Bronchial epithelial cell (primary cell): ENCODE measurements at regions not wholly inside any gene's neighbourhood (a gene's known extent, or its start where the extent isn't known, plus 50 kb on each side); places are given as distances from the start of the nearest gene placed in this dataset.

Experiments
- DNase-seq: peaks from one replicate; pipeline ENCODE4 v3.0.0-alpha.2; 2010; ENCODE audit warnings: low read depth
- FAIRE-seq: peaks from 2 replicates; lab custom pipeline; 2011; peaks lifted over from hg19 to GRCh38; lab: Jason Lieb, UNC
- H3K27me3 ChIP-seq: 2 replicates; pipeline ENCODE4 v1.5.1; 2011; ENCODE audit warnings: low read length; ENCODE audit not compliant: control insufficient read depth, insufficient read depth
- H3K36me3 ChIP-seq: 2 replicates; pipeline ENCODE4 v1.5.1; 2011; ENCODE audit warnings: low read length; ENCODE audit not compliant: control insufficient read depth, insufficient read depth
- H3K4me3 ChIP-seq: 2 replicates; pipeline ENCODE4 v1.5.1; 2011; ENCODE audit warnings: mild to moderate bottlenecking, low read depth, low read length, control low read depth
- TF ChIP-seq, protein P1 (sequence below): IDR thresholded peaks from 2 replicates; pipeline ENCODE4 v1.5.1; 2011; ENCODE audit warnings: mild to moderate bottlenecking, moderate library complexity, low read length, control low read depth, inconsistent platforms; ENCODE audit not compliant: insufficient read depth, severe bottlenecking

DNA sequence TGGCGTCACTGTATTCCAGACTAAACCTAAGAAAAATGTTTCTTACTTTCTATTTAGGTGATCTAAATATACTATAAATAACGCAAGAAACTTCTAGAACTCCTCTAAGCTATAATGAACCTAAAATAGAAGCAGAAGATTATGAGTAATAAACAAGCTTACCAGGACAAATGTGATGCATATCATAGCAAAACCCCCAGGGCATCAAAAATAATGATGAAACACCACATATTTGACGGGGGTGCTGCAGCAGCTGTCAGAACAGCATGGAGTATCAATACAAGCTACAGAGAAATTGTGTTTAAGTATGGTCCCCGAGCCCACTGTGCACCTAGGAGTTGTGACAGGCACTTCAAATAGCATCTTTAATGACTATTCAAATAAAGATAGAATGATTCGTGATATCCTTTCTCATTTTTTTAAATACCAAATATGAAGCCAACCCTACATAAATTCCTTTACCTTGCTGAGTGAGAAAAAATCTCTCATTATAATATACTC lies 337.3 kb downstream of the CENPC start:
- TF ChIP-seq, protein P1, sequence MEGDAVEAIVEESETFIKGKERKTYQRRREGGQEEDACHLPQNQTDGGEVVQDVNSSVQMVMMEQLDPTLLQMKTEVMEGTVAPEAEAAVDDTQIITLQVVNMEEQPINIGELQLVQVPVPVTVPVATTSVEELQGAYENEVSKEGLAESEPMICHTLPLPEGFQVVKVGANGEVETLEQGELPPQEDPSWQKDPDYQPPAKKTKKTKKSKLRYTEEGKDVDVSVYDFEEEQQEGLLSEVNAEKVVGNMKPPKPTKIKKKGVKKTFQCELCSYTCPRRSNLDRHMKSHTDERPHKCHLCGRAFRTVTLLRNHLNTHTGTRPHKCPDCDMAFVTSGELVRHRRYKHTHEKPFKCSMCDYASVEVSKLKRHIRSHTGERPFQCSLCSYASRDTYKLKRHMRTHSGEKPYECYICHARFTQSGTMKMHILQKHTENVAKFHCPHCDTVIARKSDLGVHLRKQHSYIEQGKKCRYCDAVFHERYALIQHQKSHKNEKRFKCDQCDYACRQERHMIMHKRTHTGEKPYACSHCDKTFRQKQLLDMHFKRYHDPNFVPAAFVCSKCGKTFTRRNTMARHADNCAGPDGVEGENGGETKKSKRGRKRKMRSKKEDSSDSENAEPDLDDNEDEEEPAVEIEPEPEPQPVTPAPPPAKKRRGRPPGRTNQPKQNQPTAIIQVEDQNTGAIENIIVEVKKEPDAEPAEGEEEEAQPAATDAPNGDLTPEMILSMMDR: no peak
- Histone ChIP-seq H3K36me3 (no peaks in the 10 kb centered on the region), H3K4me3 (no peak overlapping the region), H3K27me3 (no peaks in the 10 kb centered on the region)
- DNase-seq (peak; percentile 5), FAIRE-seq (no peak)

DNA sequence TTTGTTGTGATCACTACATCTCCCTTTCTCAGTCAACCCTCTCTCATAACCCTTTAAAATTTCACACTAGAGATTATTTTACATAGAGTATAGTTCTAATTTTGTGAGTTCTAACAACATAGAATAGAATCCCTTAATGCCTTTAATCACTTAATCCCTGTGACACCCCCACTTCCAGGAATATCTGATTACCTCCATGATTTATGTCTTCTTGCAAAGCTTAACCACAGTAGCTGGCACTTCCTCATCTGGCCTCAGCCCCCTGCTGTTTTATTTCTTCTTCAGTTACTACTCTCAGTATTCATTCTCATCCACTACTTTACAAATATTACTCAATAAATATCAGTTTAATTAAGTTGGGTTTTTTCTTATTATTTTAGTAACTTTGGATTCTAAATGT lies 340.9 kb downstream of the CENPC start:
- TF ChIP-seq, protein P1: no peak
- H3K36me3 ChIP-seq: no peaks in the 10 kb centered on the region
- FAIRE-seq (no peak), DNase-seq (no peak)
- H3K27me3 ChIP-seq: no peaks in the 10 kb centered on the region
- H3K4me3 ChIP-seq: no peak overlapping the region

DNA sequence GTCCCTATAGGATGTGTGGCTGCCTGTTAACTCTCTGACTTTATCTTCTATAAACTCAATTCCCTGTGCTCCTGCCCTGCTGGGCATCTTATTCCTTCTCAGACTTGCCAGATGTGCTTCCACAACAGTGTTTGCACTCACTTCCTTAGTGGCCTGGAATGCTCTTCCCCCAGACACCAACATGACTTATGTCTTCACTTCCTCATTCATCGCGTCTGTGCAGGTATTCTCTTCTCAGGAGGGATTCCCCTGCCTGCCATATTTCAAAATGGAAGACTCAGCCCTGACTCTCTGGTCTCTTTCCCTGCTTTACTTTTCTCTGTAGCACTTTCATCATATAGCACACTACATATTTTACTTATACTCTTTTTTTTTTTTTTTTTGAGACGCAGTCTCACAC lies 344.0 kb downstream of the CENPC start:
- DNase-seq: peak; percentile 0
- TF ChIP-seq, protein P1: no peak
- FAIRE-seq: no peak
- H3K27me3 ChIP-seq: no peaks in the 10 kb centered on the region
- no peaks in the 10 kb centered on the region for H3K36me3 ChIP-seq
- no peak overlapping the region for H3K4me3 ChIP-seq

DNA sequence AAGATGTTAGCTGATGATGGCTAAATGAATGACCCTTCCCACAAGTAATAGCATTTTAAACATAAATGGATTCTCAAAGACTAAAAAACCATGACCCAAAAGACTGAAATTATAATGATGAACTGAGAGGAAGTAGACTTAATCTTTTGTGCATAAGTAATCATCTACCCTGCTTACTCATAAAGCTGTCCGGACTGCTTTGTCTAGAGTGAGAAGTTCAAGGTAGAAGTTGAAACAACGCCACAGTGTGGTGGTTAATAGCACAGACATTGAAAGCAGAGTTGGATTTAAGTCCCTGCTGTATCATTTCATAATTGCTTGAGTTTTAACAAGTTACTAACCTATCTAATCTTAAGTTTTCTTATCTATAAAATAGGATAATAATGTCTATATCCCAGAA lies 346.6 kb downstream of the CENPC start:
- no peak overlapping the region for H3K4me3 ChIP-seq
- H3K36me3 ChIP-seq: no peaks in the 10 kb centered on the region
- DNase-seq (peak; percentile 74), FAIRE-seq (no peak)
- TF ChIP-seq, protein P1: peak; percentile 31
- H3K27me3 ChIP-seq: no peaks in the 10 kb centered on the region

DNA sequence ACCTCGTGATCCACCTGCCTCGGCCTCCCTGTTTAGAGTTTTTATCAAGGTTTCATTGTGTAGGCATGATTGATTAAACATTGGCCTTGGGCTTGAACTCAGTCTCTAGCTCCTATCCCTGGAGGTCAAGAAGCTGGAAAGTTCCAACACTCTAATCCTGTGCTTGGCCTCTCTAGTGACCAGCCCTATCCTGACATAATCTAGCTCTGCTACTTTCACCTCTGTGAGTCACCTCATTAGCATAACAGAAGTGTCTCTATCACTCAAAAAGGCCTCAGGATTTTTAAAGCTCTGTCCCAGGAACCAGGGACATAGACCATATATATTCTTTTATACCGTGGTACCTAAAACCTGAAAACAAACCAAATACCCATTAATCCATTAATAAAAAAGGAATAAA lies 377.5 kb downstream of the CENPC start:
- Histone ChIP-seq H3K36me3 (no peaks in the 10 kb centered on the region), H3K27me3 (no peaks in the 10 kb centered on the region), H3K4me3 (no peak overlapping the region)
- TF ChIP-seq, protein P1: no peak
- DNase-seq (peak; percentile 1), FAIRE-seq (no peak)

DNA sequence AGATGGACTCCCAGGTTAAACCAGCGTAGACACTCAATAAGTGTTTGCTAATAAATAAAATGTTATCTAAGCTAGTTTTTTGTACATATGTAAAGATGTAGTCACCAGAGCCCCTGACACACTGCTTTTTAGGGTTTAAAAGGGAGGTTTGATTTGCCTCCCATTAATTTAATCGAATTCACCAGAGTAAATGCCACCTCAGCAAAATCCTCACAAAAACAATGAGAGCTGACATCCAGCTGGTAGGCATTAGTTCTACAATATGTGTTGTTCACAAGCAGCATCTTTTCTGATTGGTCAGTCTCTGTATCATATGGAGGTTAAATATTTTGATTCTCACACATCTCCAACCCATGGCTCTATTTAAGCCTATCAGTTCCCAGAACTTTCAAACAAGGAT lies 382.6 kb downstream of the CENPC start:
- no peaks in the 10 kb centered on the region for H3K36me3 ChIP-seq
- no peak overlapping the region for H3K4me3 ChIP-seq
- H3K27me3 ChIP-seq: no peaks in the 10 kb centered on the region
- FAIRE-seq (no peak), DNase-seq (no peak)
- TF ChIP-seq, protein P1: no peak
